ENCODE measurements at regions not wholly inside any gene's neighbourhood (a gene's known extent, or its start where the extent isn't known, plus 50 kb on each side); places are given as distances from the start of the nearest gene placed in this dataset.

- Histone ChIP-seq H3K9ac (replicated peaks; ENCODE audit: extremely low read depth, insufficient read depth, low read length) (no peak overlapping the region), H4K20me1 (replicated peaks; ENCODE audit: control insufficient read depth, extremely low read depth, insufficient read depth, low read length) (no peaks in the 10 kb centered on the region), H3K79me2 (ENCODE audit: control insufficient read depth, insufficient read depth, low read length) (no peaks in the 10 kb centered on the region), H3K9me3 (replicated peaks; ENCODE audit: control insufficient read depth, insufficient read depth, low read length) (no peaks in the 10 kb centered on the region), H2AFZ (ENCODE audit: low read depth, low read length) (no peak overlapping the region), H3K27me3 (ENCODE audit: control insufficient read depth in 2 of 2, insufficient read depth in 2 of 2, low read length in 2 of 2) (peaks cover 3% of the 10 kb centered on the region in 2 experiments), H3K4me3 (replicated peaks in 1 of 3; ENCODE audit: insufficient read depth in 1 of 3, low read depth in 1 of 3, low read length in 3 of 3) (no peak overlapping the region), H3K27ac (ENCODE audit: insufficient read depth, low read depth, low read length) (no peak overlapping the region), H3K4me2 (ENCODE audit: insufficient read depth, low read length) (no peak overlapping the region), H3K36me3 (ENCODE audit: control insufficient read depth in 2 of 2, extremely low read depth in 1 of 2, insufficient read depth in 2 of 2, low read length in 2 of 2) (no peaks in the 10 kb centered on the region), H3K4me1 (ENCODE audit: control insufficient read depth, extremely low read depth, insufficient read depth, low read length) (no peaks in the 10 kb centered on the region), H3K9me1 (replicated peaks; ENCODE audit: control insufficient read depth, extremely low read depth, insufficient read depth, low read length) (no peaks in the 10 kb centered on the region)
- POLR2A ChIA-PET = no interaction called here
- CTCF ChIA-PET = interaction anchor here (1.3 kb wide), 1 partner anchor 20 kb away, joined by 3 read pairs; no protein-coding TSS in a partner anchor
- dilution Hi-C loops (cut with MboI; ENCODE audit: extremely low pct_ligation_motif_present, low sequenced_read_pairs) = no loop called here
- FAIRE-seq = no peak
- no peak for TF ChIP-seq POLR2AphosphoS5 (IDR thresholded peaks at IDR 0.05; ENCODE audit: insufficient read depth, low read depth, low read length)
- no peak for TF ChIP-seq EZH2 (IDR thresholded peaks at IDR 0.05; ENCODE audit: borderline replicate concordance, low read depth, low read length, severe bottlenecking)
- no peak for TF ChIP-seq MYC (IDR thresholded peaks at IDR 0.05; ENCODE audit: low read depth, low read length)
- intact Hi-C loops (cut with micrococcal nuclease) = no loop called here
- no TSS peak for BruUV-seq (replicated peaks)
- DNase-seq (ENCODE audit: low read depth, low spot score) = no peak
Measured at GRCh38 chr2:38450509-38450908, 73.4 kb upstream of the ATL2 start.

- no peak overlapping the region for H3K27ac ChIP-seq (ENCODE audit: insufficient read depth, low read depth, low read length)
- H3K9ac ChIP-seq (replicated peaks; ENCODE audit: extremely low read depth, insufficient read depth, low read length) = no peak overlapping the region
- no peaks in the 10 kb centered on the region for H3K9me3 ChIP-seq (replicated peaks; ENCODE audit: control insufficient read depth, insufficient read depth, low read length)
- TF ChIP-seq MAX (IDR thresholded peaks at IDR 0.05; ENCODE audit: insufficient read depth, insufficient read length) (no peak), POLR2A (IDR thresholded peaks at IDR 0.05; ENCODE audit: low read depth, low read length) (no peak), EZH2 (IDR thresholded peaks at IDR 0.05; ENCODE audit: borderline replicate concordance, low read depth, low read length, severe bottlenecking) (no peak), GATA2 (IDR thresholded peaks at IDR 0.05; ENCODE audit: insufficient read depth, insufficient read length, low read depth, low read length) (no peak), POLR2AphosphoS5 (IDR thresholded peaks at IDR 0.05; ENCODE audit: insufficient read depth, low read depth, low read length) (no peak), FOS (IDR thresholded peaks at IDR 0.05; ENCODE audit: borderline replicate concordance, insufficient read depth, low read length) (no peak), JUN (IDR thresholded peaks at IDR 0.05; ENCODE audit: borderline replicate concordance, insufficient read depth, insufficient read length, low read depth) (no peak)
- H3K79me2 ChIP-seq (ENCODE audit: control insufficient read depth, insufficient read depth, low read length) = no peaks in the 10 kb centered on the region
- H3K9me1 ChIP-seq (replicated peaks; ENCODE audit: control insufficient read depth, extremely low read depth, insufficient read depth, low read length) = no peaks in the 10 kb centered on the region
- POLR2A ChIA-PET = no interaction called here
- H3K4me3 ChIP-seq (replicated peaks in 1 of 3; ENCODE audit: insufficient read depth in 1 of 3, low read depth in 1 of 3, low read length in 3 of 3) = no peak overlapping the region
- intact Hi-C loops (cut with micrococcal nuclease) = no loop called here
- CTCF ChIA-PET = interaction anchor here (0.9 to 1.0 kb wide), 2 partner anchors 8 to 133 kb away, joined by 3 read pairs; no protein-coding TSS in a partner anchor
- H4K20me1 ChIP-seq (replicated peaks; ENCODE audit: control insufficient read depth, extremely low read depth, insufficient read depth, low read length) = no peaks in the 10 kb centered on the region
- DNase-seq (ENCODE audit: low read depth, low spot score) = no peak
- no peak overlapping the region for H2AFZ ChIP-seq (ENCODE audit: low read depth, low read length)
- H3K4me2 ChIP-seq (ENCODE audit: insufficient read depth, low read length) = no peak overlapping the region
- H3K36me3 ChIP-seq (ENCODE audit: control insufficient read depth in 2 of 2, extremely low read depth in 1 of 2, insufficient read depth in 2 of 2, low read length in 2 of 2) = no peaks in the 10 kb centered on the region
- dilution Hi-C loops (cut with MboI; ENCODE audit: extremely low pct_ligation_motif_present, low sequenced_read_pairs) = no loop called here
- no peaks in the 10 kb centered on the region for H3K4me1 ChIP-seq (ENCODE audit: control insufficient read depth, extremely low read depth, insufficient read depth, low read length)
- no TSS peak for BruUV-seq (replicated peaks)
- peaks cover 3 to 5% of the 10 kb centered on the region in 2 experiments for H3K27me3 ChIP-seq (ENCODE audit: control insufficient read depth in 2 of 2, insufficient read depth in 2 of 2, low read length in 2 of 2)
- FAIRE-seq = no peak
Measured at GRCh38 chr2:38448692-38449410, 71.8 kb upstream of the ATL2 start.
